Activated CD4-positive, alpha-beta T cell treated with anti-CD3 and anti-CD28 coated beads, Interleukin-2, amount 50 U/mL, for 24 hours (primary cell): ENCODE measurements at regions not wholly inside any gene's neighbourhood (a gene's known extent, or its start where the extent isn't known, plus 50 kb on each side); places are given as distances from the start of the nearest gene placed in this dataset.

ENCODE experiments used
- DNase-seq, 2 donors: peaks; one replicate each; pipeline ENCODE4 v3.0.0-alpha.2; 2020; ENCODE audit warnings: low read depth in 1 of 2, low spot score in 1 of 2

DNA sequence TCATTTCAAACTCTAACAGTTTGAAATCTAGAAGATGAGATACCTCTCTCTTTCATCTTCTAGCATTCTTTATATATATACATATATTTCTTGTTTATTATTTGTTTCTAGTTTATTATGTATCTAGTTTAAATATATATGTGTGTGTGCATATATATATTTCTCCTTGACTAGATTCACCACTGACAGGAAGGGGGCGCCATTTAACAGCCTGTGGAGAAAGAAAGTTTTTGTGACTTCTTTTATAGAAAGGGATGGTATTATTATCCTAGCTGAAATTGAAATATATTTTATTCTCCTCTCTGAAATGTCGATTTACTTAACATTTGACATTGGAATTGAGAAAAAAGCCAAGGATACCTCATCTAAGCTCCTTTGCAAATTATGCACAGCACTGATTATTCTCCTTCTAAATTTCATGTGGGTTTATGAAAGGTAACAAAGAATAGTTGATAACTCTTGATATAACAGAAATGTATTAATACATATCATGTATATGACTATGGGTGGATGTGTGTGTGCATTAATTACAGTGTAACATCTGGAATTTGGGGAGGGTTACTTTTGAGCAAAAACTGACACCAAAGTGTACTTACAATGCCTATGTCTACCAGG is 160.7 kb upstream of the NT5C1B start:
- DNase-seq = peak in 1 of 2 donors; percentile 8

DNA sequence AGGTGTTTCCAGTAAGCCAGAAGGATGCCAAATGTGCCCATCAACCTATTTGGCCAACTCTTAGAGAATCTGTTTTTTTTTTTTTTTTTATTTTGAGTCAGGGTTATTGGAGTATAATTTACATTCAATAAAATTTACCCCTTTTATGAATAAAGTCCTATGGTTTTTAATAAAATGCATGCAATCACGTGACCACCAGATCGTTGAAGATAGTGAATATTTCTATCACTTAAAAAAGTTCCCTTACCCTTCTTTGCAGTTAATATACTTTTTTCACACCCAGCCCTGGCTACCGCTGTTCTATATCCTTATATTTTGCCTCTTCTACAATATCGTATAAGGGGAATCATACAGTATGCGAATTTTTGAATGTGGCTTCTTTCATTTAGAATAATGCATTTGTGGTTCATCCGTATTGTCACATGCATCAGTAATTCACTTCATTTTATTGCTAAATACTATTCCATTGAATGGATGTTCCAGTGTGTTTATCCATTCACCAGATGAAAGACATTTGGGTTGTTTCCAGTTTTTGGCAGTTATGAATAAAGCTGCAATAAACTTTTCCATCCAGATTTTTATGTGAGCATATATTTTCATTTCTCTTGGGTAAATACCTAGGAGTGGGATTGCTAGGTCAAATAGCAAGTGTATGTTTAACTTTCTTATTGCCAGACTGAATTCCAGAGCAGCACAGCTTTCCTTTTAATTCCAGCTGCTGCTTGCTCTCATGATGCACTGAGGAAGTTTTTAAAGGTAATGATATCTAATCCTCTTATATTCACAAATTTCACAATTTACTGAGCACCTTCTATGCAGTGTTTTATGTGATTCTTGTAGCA is 156.3 kb upstream of the NT5C1B start:
- DNase-seq = no peak

DNA sequence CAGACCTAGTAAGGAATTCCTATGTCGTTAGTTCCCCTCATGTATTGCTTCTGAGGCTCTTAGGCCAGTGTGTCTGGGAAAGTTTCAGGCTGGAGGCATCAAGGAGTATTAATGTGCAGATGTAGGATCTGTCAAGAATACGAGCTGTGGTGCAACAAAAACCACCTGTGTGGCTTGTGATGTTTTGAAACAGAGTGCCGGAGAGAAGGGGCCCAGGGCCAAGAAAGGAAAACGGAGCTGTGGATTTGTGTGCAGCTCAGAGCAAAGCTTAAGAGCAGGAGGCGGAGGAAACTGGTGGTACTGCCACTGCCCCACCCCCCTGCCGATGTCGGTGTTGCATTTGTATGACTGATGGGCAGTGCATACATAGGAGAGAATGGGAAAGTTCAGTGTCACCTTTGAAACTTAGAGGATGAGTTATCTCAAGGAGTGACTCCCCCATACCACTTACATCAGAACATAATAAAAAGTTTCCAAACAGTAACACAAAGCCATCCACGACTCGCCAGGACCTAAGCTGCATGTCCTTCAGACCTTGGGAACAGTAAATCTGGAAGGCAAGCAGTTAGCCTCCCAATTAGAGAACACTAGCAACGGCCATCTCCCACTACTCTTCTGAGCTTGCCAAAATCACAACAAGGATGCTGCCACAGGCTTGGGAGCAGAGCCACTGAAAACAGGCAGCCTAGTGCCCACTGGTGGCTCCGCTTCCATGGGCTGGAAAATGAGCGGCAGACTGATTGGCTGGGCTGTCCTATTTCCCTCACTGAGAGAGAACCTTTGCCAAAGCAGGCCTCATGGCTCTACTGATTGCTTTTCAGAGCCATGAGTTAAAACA is 152.7 kb upstream of the NT5C1B start:
- DNase-seq = no peak

DNA sequence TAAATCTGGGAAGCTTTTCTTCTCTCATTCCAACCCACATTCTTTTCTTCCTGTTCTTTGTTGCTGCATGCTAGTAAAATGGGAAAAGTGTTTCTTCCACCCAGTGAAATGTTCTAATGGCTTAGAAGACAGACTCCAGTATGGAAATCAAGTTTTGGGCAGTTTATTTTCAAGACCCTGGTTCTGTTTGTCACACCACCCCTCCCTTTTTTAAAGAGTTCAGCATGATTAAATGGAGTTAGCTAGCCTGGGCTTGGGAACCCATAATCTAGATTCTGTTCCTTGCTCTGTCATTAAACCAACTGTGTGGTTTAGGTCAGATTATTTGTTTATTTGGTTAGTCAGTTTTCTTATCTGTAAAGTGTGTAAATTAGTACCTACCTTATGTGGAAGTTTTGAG is 151.8 kb upstream of the NT5C1B start:
- DNase-seq = no peak

DNA sequence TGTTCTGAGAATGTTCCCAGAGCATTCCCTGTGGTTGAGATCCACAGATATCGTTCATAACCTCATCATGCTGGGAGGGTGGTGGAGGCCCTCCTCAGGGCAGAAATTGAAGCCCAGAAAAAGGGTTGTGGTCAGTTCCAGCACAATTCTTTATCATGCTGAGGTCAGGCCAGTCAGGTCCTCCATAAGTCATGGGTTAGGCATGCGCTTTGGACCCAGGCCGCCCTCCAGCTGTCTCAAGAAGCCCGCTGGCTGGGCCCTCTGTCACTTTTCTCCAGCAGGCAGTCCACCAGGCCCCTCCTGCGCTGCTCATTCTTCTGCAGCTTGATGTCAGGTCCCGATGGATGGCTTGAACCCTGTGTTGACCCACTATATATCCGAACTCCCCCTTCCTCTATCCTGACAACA is 151.1 kb upstream of the NT5C1B start:
- no peak for DNase-seq

DNA sequence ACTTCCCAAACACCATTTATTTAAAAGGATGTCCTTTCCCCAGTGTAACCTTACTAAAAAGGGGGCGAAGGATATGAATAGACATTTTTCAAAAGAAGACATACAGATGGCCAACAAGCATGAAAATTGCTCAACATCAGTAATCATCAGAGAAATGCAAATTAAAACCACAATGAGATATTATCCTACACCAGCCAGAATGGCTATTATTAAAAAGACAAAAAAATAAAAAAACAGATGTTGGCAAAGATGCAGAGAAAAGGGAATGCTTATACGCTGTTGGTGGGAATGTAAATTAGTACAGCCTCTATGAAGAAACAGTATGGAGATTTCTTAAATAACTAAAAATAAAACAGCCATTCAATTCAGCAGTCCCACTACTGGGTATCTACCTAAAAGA is 142.3 kb upstream of the NT5C1B start:
- DNase-seq = no peak

DNA sequence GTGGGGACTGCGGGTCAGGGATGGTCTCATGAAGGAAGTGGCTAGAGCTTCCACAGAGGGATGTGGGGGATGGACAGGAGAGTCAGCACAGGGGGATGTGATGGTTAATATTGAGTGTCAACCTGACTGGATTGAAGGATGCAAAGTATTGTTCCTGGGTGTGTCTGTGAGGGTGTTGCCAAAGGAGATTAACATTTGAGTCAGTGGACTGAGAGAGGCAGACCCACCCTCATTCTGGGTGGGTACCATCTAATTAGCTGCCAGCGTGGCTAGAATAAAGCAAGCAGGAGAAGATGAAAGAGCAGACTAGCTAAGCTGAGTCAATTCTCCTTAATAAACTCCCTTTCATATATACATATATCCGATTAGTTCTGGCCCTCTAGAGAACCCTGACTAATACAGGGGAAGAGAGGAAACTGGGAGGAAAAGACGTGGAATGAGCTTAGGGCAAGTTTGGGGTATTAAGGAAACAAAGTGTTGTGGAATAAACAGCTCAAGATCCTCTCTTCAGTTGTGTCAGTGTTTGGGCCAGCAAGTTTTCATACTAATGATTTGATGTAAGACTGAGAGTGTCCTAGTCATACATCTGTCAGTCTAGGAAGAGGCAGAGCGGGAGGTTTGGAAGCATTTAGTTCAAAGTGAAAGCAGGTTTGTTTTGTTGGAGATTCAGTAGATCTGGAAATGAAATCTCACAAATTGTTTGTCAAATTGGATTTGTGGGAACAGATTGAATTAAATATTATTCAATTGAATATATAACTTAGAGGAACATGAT is 135.2 kb upstream of the NT5C1B start:
- no peak for DNase-seq

DNA sequence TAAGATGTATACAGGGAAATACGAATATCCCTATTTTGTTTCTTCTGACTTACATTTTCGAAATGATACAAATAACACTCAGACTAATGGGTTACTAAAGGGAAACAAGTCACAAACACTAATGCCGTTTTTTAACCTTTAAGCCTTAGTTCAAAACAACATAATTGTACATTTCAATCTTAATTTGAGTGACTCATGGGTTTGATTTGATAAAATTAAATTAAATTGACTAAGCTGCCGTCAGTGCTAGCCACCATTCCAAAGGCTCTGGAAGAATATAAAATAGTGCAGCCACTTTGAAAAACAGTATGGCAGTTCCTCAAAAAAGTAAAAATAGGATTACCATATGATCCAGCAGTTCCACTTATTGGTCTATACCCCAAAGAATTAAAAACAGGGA is 133.8 kb upstream of the NT5C1B start:
- no peak for DNase-seq

DNA sequence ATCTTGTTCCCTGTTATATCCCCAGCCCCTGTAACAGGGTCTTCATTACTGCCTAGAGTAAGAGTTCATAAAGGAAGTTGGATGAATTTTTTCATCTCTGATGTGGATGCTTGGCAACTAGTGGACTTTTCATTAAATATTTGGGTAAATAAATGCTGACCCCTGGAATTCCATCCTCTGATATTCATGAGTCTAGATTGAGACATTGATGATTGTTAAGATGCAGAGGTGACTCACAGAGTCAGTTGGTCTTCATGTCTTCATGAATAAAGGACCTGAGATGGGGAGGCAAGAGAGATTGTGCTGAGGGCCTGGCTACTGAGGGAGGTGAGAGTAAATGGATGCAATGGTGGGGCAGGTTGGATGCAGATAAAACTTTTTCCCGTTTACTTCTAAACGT is 132.7 kb upstream of the NT5C1B start:
- DNase-seq = no peak

DNA sequence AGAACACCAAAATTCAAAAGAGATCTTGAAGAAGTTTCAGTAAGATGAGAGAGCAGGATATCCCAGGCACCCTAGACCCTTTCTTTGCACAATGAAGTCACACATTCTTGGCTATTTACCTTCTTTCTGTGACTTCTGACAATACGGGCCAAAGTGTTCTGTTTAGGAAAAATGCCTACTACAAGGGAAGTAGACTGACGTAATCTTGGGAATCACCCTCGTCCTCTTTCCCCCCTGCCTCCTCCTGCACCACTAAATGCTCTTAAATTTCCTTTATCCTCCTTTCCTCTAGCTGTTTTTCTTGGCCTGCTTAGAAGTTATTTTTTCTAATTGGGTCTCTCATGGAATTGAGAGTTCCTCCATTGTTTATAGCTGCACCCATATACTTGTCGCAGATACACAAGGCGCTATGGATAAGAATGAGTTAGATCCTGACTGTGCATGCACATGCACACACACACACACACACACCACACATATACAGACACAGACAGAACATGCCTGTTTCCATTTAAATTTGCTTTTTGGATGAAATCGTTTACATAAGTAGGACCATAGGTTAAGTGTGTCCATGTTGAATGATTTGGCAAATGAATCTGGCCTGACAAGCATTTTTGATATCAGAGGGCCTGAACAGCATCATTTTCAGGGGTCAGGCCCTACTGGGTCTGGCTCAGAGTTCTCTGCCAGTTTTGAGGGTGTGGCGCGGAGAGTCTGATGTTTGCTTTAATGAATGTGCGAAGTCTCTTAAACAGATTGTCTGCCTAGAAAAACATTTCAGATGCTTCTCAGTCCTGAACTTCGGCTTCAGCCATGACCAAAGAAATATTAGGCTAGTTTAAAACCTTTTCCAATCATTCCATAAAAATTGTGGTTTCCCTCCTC is 131.9 kb upstream of the NT5C1B start:
- DNase-seq = no peak

DNA sequence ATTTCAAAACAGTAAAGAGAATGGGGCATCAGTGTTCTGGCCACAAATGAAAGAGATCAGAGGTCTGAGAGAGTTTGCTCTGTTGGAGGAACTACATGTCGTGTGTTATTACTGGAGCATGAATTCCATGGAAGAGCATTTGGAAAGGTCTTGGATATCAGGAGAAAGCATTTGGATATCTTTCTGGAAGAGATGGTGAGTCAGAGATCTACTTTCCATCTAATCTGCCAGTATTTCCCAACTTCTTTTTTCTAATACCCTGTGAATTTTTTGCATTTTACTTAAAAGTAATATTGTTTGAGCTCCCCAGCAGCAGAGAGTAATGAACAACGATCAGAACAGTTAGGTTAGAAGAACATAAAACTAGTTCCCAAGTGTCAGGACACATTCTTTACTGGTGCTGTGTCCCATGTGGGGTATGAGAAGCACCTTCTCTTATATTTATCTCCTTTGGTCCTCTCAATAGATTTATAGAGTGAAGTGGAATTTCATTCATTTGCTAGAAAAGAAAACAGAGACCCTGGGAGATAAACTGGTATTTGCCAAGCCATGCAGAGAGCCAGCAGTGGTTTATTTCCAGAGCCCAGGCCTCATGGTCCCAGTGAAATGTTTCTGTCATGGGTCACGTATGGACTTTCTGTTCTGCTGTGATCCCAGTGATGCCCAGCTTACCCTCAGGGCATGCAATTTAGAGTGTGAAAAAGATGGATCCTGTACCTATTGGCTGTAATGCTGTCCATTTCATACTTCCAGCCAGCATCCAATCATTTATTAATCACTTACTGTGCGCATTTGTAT is 130.8 kb upstream of the NT5C1B start:
- no peak for DNase-seq

DNA sequence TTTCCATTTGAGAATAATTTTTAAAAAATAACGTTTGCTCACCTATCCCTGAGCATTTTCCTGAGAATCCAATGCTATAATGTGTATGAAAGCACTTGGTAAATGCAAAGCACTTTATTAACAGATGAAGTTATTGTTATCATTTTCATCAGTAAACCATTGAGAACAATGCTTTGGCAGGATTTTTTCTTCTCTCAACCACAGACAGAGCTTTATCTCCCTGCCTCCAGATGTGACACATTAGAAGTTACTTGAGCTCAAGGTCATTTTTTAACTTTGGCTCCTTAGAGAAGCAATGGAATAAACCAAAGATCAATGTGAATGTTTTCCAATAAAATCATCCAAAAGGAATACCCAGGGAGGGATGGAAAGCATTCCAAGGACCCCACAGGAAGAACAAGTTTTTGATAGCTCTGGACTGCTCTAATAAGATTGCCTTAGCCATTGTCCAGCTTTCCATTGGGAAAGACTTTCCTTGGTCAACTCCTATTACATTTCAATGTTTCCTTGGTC is 118.9 kb upstream of the NT5C1B start:
- DNase-seq = no peak

DNA sequence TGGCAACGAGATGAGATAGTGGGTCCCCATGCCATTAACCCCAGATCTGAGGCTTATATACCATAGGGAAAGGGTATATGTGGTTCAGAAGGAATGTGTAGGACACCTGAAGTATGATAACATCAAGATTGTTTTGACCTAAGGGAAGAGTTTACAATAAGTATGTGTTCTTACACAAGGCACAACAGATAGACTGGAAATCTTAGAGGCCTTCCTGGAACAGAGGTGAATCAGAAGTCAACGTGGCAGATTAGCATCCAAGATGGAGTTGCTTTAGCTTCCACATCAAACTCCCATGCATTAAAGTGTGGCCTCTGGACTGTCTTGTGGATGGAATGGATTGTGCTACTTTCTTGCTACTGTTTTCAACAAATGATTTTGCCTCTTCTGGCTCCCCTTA is 116.6 kb upstream of the NT5C1B start:
- no peak for DNase-seq

DNA sequence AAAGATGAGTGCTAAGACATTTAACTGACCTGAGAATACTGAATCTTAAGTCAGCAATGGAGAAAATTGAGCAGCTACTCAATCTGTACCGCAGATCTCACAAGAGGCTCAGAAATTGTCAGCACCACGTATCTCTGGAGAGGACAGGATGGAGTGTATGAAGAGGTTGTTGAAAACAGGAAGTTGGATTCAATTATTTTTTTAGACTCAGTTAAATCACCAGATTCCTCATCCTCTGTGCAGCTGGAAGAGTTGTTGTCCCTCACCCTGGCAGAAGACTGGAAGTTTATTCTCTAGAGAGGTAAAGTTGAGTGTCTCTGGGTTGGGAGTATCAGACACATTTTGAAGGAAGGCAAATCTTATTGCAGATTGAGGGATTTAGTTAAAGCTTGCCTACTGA is 114.9 kb upstream of the NT5C1B start:
- DNase-seq = no peak

DNA sequence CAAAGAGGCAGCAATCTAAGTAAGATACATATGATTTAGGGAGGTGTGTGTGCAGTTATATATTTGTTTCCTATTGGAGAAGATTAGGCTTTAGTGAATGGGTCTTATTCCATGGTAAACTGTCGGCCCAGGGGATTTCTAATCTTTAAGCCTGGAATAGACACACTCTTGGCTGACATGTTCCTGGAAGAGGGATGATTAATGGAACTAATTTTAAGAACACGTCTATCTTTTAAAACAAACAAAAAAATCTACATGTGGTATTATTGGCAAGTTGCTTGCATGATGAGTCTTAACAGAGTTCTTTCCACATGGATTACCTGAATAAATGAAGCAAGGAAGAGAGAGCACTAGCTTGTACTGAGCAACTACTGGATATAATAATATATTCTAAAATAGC is 114.2 kb upstream of the NT5C1B start:
- no peak for DNase-seq

DNA sequence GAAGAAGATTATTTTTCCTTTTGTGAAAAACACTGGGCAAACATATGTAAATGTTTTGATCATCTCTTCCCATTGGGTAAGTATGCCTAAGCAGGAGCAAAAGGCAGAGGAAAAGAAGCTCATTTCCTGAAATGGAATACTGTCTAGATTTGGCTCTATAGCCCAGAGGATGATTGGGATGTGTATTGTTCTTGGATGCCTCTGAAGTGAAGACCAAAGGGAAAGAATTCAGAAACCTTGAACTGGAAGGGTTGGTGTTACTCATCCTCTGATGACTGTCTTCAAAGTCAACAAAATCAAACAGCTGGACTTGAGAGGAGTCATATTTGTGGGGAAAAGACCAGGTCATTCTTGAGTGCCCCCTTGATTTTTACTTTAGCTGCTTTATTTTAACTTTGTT is 112.6 kb upstream of the NT5C1B start:
- no peak for DNase-seq

DNA sequence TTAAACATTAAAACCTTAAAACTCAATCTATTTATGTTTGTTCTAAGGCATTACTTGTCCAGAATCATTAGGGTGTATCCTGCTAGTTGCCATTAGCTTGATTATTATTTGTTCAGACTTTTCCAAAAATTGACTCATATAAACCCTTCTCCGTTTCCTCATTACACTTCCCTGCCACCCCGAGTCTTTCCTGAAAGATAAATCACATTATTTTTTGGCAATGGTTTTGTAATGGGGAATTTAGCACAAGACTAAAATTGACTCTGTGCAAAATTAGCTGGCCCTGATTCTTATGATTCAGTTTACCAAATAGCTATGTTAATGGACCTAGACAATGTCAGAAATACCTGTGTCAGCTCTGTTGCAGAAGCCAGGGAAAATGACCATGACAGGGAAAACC is 112.2 kb upstream of the NT5C1B start:
- no peak for DNase-seq

DNA sequence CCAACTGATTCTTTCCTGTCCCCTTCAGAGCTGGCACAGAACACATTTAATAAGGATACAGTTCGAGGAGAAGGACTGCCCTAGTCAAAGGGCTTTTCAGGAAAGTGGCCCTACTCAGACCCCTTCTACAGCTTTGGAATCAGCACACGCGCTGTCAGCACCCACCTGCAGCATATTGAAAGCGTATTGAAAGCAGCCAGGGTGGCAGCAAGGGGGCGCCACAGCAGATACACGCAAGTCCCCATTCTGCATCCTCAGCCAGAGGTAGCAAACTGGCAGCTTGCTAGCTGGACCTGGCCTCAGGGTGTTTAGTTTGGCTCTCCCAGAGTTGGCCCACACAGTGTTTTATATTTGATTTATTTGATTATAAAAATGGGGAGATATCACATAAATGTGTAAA is 101.0 kb upstream of the NT5C1B start:
- no peak for DNase-seq
